Skeletal muscle tissue (tissue), 3 donors: ENCODE measurements at regions not wholly inside any gene's neighbourhood (a gene's known extent, or its start where the extent isn't known, plus 50 kb on each side); places are given as distances from the start of the nearest gene placed in this dataset.

Experiments used
- H3K27ac ChIP-seq: one replicate; pipeline ENCODE4 v1.7.0; 2013; ENCODE audit warnings: mild to moderate bottlenecking, low read depth, low read length, inconsistent platforms
- H3K27me3 ChIP-seq, 3 donors: one replicate each; pipeline ENCODE4 v1.7.0; 2013; ENCODE audit warnings: low read length in 3 of 3; ENCODE audit not compliant: control insufficient read depth in 3 of 3, insufficient read depth in 3 of 3
- H3K36me3 ChIP-seq, 3 donors: one replicate each; pipeline ENCODE4 v1.7.0; 2013; ENCODE audit warnings: low read length in 3 of 3; ENCODE audit not compliant: control insufficient read depth in 3 of 3, insufficient read depth in 3 of 3
- H3K4me1 ChIP-seq, 3 donors: one replicate each; pipeline ENCODE4 v1.7.0; 2013; ENCODE audit warnings: low read length in 3 of 3, mild to moderate bottlenecking in 3 of 3; ENCODE audit not compliant: control insufficient read depth in 3 of 3, insufficient read depth in 3 of 3
- H3K4me3 ChIP-seq, 3 donors: one replicate each; pipeline ENCODE4 v1.7.0; 2013; ENCODE audit warnings: low read length in 3 of 3
- H3K9ac ChIP-seq, 3 donors: one replicate each; pipeline ENCODE4 v1.7.0; 2013; ENCODE audit warnings: low read length in 3 of 3, mild to moderate bottlenecking in 3 of 3, moderate library complexity in 2 of 3, low read depth in 1 of 3
- H3K9me3 ChIP-seq, 3 donors: one replicate each; pipeline ENCODE4 v1.7.0; 2013; ENCODE audit warnings: low read length in 3 of 3; ENCODE audit not compliant: control insufficient read depth in 3 of 3
- donor health status: Osteomylitis.

DNA sequence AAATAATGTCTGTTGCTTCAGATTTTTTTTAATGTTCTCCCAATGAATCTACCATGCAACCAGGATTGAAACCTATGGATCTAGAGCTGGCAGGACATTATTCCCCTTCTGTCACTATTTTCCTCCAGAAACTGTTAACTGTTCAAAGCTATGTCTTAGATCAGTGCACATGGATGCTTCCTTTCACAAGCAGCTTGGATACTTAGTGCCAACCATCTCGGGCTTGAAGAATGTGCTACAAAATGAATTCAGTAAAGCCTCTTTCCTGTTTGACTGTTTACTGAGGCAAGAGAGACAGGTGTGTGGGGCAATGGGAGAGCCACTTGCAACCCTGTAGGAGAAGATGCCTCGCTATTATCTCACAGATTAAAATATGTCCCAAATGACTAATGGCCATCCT is 774.8 kb downstream of the KCTD16 start:
- Histone ChIP-seq H3K27ac (no peak overlapping the region), H3K4me1 (no peaks in the 10 kb centered on the region), H3K9ac (no peak overlapping the region), H3K9me3 (no peaks in the 10 kb centered on the region), H3K27me3 (no peaks in the 10 kb centered on the region), H3K36me3 (no peaks in the 10 kb centered on the region), H3K4me3 (no peak overlapping the region)

DNA sequence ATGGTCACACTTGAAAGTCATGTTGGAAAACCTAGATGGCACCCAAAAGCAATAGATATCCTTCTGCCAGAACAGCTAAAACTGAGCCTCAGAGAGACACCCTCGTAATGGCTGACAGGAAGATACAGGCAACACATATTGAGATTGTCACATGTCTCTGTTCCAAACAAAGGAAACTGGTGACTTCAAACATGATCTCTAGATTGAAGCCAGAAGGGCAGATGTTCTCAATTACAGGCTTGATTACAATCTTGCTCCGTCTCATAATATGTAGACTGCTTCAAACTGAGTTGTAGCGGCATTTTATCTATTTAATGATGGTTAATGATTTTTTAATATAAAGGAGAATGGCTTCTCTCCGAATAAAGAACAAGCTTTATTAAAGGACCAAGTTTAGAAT is 774.3 kb downstream of the KCTD16 start:
- Histone ChIP-seq H3K4me3 (no peak overlapping the region), H3K4me1 (no peaks in the 10 kb centered on the region), H3K27me3 (no peaks in the 10 kb centered on the region), H3K9me3 (no peaks in the 10 kb centered on the region), H3K27ac (no peak overlapping the region), H3K9ac (no peak overlapping the region), H3K36me3 (no peaks in the 10 kb centered on the region)

DNA sequence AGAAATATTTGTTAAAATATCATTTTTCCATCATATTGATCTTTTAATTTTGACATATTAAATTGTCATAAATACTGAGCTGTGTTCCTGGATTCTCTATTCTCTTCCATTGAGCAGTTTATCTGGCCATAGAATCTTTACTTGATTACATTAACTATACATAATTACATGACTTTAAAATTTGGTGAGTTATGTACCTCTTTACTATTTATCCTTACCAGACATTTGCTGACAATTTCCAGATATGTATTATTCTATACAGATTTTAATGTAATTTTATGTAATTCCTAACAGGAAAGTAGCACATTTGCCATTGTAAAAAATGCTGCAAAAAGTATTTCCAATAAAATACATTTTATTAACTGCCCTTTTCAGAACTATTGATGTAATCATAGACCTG is 770.3 kb downstream of the KCTD16 start:
- H3K27me3 ChIP-seq = no peaks in the 10 kb centered on the region
- H3K4me1 ChIP-seq = no peaks in the 10 kb centered on the region
- no peaks in the 10 kb centered on the region for H3K36me3 ChIP-seq
- no peak overlapping the region for H3K9ac ChIP-seq
- H3K9me3 ChIP-seq = no peaks in the 10 kb centered on the region
- H3K4me3 ChIP-seq = no peak overlapping the region
- no peak overlapping the region for H3K27ac ChIP-seq

DNA sequence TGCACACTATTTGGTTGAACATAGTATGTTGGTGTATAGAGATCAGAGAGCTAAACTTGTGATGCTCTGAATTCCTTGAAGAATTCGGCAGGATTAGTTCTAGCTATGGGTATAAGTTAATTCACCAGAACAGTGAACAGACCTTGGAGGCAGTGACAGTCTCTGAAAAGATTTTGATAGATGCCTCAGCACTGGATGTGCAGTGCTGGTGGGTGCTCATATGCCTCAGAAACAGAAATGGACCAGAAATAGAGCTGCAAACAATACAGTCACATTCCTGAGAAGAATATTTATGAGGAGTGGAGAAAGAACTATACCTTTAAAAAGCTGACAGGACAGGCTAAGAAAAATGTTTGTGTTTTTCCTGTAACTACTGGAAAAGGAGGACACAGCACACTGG is 747.7 kb downstream of the KCTD16 start:
- Histone ChIP-seq H3K9ac (no peak overlapping the region), H3K4me1 (no peaks in the 10 kb centered on the region), H3K9me3 (no peaks in the 10 kb centered on the region), H3K4me3 (no peak overlapping the region), H3K27me3 (no peaks in the 10 kb centered on the region), H3K36me3 (no peaks in the 10 kb centered on the region), H3K27ac (no peak overlapping the region)

DNA sequence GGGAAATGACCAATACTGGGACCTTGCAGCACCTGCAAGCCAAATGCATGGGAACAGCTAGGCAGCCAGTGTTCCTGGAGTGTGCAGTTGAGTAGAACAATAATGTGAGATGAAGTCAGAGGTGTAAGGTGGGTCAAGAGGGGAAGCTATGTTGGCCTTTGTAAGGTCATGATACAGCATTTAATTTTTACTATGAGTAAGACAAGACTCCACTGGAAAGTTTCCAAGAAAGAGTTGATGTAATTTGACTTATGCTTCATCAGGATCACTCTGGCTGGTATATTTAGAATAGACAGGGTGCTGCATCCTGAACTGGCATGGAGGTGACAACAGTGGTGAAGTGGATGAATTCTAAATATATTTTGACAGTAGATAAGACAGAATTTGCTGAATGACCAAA is 744.8 kb downstream of the KCTD16 start:
- H3K36me3 ChIP-seq = no peaks in the 10 kb centered on the region
- H3K9me3 ChIP-seq = no peaks in the 10 kb centered on the region
- no peak overlapping the region for H3K4me3 ChIP-seq
- H3K27me3 ChIP-seq = no peaks in the 10 kb centered on the region
- no peak overlapping the region for H3K9ac ChIP-seq
- H3K4me1 ChIP-seq = no peaks in the 10 kb centered on the region
- no peak overlapping the region for H3K27ac ChIP-seq

DNA sequence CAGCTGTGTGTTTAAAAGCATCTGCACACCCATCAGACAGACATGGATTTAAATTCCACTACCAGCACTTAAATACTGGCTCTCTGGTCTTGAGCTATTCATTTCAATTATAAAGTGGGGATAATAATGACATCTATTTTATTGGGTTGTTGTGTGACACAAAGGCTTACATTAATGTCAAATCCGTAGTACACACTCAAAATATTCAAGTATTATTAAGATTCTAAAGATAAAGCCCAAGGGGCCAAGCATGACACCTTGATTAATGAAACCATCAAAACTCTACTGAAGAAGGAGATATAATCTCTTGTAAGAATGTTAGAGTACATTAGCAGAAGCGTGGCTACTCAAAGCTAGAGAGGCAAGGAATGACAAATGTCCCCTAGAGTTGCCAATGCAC is 743.0 kb downstream of the KCTD16 start:
- Histone ChIP-seq H3K9me3 (no peaks in the 10 kb centered on the region), H3K36me3 (no peaks in the 10 kb centered on the region), H3K27me3 (no peaks in the 10 kb centered on the region), H3K4me3 (no peak overlapping the region), H3K27ac (no peak overlapping the region), H3K9ac (no peak overlapping the region), H3K4me1 (no peaks in the 10 kb centered on the region)

DNA sequence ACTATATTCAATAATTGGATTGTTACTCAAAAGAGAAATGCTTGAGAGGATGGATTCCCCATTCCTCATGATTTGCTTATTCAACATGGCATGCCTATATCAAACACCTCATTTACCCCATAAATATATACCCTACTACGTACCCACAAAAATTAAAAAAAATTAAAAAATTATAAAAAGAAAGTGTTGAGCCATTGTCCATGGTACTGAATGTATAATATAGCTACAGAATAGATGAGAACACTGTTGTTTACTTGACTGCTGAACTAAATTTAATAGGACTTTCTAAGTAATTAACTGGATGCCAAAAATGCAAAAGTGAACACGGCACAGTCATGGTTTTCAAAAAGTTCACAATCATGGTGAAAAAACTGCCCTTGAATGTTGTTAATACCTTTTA is 725.8 kb downstream of the KCTD16 start:
- H3K4me3 ChIP-seq = no peak overlapping the region
- H3K27me3 ChIP-seq = no peaks in the 10 kb centered on the region
- H3K36me3 ChIP-seq = no peaks in the 10 kb centered on the region
- H3K4me1 ChIP-seq = no peaks in the 10 kb centered on the region
- H3K27ac ChIP-seq = no peak overlapping the region
- H3K9me3 ChIP-seq = no peaks in the 10 kb centered on the region
- no peak overlapping the region for H3K9ac ChIP-seq

DNA sequence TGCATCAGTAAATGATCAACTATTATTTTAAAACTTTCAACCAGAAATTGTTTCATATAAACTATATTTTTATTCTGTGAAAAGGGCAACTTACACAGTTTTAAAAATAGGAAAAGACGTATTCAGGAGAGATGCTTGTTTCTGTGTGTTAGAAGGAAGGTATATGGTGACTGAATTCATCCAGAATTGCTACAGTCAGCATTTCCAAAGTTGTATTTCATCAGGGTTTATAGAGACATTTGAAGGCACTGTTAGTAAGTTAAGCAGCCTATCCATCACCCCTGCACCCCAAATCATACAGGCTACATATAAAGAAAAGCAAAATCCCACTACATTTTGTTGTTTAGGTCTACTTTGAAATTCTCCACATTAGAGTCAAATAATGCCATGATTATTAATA is 716.0 kb downstream of the KCTD16 start:
- Histone ChIP-seq H3K27ac (no peak overlapping the region), H3K9ac (no peak overlapping the region), H3K9me3 (no peaks in the 10 kb centered on the region), H3K4me3 (no peak overlapping the region), H3K4me1 (no peaks in the 10 kb centered on the region), H3K27me3 (no peaks in the 10 kb centered on the region), H3K36me3 (no peaks in the 10 kb centered on the region)

DNA sequence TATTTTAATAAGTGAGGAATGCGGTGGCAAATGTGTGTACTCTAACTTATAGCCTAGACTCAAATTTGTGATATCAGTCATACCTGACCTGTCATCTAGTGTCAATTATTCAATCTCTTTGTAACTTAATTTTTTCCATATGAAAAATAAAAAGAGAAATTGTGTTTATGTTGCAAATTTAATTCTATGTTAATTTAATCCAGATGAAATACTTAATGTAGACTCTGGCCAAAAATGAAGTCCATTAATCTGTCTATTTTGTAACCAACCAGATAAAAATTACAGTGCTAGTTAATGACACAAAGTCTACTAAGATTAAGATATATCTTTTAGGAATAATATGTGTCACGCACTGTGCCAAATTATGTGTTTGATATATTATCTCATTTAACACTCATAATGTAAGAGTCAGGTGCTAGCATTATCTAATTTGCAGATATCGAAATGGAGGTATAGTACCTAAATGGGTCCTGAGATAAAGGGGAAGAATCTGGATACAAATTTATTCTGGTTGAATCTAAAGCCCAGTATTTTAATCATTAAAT is 712.1 kb downstream of the KCTD16 start:
- Histone ChIP-seq H3K27me3 (no peaks in the 10 kb centered on the region), H3K9ac (no peak overlapping the region), H3K4me3 (no peak overlapping the region), H3K4me1 (no peaks in the 10 kb centered on the region), H3K9me3 (no peaks in the 10 kb centered on the region), H3K36me3 (no peaks in the 10 kb centered on the region), H3K27ac (no peak overlapping the region)

DNA sequence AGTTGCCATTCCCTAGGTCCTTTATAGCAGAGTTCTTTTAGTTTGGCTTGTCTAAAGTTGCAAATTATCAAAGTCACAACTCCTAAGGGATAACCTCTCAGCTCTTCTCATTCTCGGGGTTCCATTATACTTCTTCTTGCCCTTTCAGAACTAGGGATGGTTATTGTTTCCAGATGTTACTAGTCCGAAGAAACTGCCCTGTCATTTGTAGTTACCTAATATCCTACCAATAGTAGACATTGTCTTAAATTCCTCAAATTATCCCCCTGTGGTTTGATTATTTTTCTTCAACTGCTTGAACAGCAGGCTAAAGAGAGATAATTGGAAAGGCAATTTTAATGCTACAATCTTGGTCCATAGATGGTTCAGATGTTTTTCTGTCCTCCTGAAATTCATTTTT is 709.8 kb downstream of the KCTD16 start:
- H3K4me3 ChIP-seq = no peak overlapping the region
- H3K27ac ChIP-seq = no peak overlapping the region
- no peaks in the 10 kb centered on the region for H3K27me3 ChIP-seq
- no peaks in the 10 kb centered on the region for H3K36me3 ChIP-seq
- H3K9me3 ChIP-seq = no peaks in the 10 kb centered on the region
- no peak overlapping the region for H3K9ac ChIP-seq
- no peaks in the 10 kb centered on the region for H3K4me1 ChIP-seq

DNA sequence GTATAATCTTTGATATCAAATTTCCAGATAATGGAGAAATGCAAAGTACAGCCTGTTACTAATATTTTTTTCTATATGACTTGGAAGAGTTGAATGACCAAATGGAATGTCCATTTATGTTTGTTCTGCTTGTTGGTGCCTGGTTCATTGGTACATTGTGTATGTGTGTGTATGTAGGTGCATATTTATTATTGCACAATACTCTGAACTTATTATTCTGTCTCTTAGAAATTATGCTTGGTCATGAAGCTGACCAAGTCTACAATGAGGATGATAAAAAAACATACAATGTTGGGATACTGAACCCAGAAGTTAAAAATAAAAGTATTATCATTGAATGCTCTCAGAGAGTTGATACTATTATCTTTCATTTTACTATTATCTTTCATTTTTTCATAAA is 706.3 kb downstream of the KCTD16 start:
- Histone ChIP-seq H3K9me3 (no peaks in the 10 kb centered on the region), H3K36me3 (no peaks in the 10 kb centered on the region), H3K4me3 (no peak overlapping the region), H3K4me1 (no peaks in the 10 kb centered on the region), H3K27me3 (no peaks in the 10 kb centered on the region), H3K9ac (no peak overlapping the region), H3K27ac (no peak overlapping the region)
